ENCODE measurements at regions not wholly inside any gene's neighbourhood (a gene's known extent, or its start where the extent isn't known, plus 50 kb on each side); places are given as distances from the start of the nearest gene placed in this dataset.

GRCh38 chr7:92888-93672 lies 99.3 kb upstream of the FAM20C start:
- Mint-ChIP-seq H3K36me3 (ENCODE audit: low read depth, unreplicated experiment) (peaks cover 4% of the 10 kb centered on the region), H3K27me3 (ENCODE audit: unreplicated experiment) (peaks cover 7% of the 10 kb centered on the region), H3K9me3 (ENCODE audit: unreplicated experiment) (no peaks in the 10 kb centered on the region), H3K4me3 (ENCODE audit: unreplicated experiment) (no peak overlapping the region), H3K27ac (ENCODE audit: unreplicated experiment) (no peak overlapping the region), H3K4me1 (ENCODE audit: unreplicated experiment) (peaks cover 24% of the 10 kb centered on the region)
- DNase-seq (ENCODE audit: low spot score): no peak
- no peak for TF ChIP-seq CTCF (IDR thresholded peaks at IDR 0.05; ENCODE audit: unreplicated experiment)

GRCh38 chr7:94251-94801 lies 98.0 kb upstream of the FAM20C start:
- no peak for TF ChIP-seq CTCF (IDR thresholded peaks at IDR 0.05; ENCODE audit: unreplicated experiment)
- H3K27me3 Mint-ChIP-seq (ENCODE audit: unreplicated experiment): peaks cover 7% of the 10 kb centered on the region
- H3K4me3 Mint-ChIP-seq (ENCODE audit: unreplicated experiment): no peak overlapping the region
- peaks cover 24% of the 10 kb centered on the region for H3K4me1 Mint-ChIP-seq (ENCODE audit: unreplicated experiment)
- peaks cover 4% of the 10 kb centered on the region for H3K36me3 Mint-ChIP-seq (ENCODE audit: low read depth, unreplicated experiment)
- no peaks in the 10 kb centered on the region for H3K9me3 Mint-ChIP-seq (ENCODE audit: unreplicated experiment)
- H3K27ac Mint-ChIP-seq (ENCODE audit: unreplicated experiment): no peak overlapping the region
- no peak for DNase-seq (ENCODE audit: low spot score)

GRCh38 chr7:95180-95862 lies 97.0 kb upstream of the FAM20C start:
- Mint-ChIP-seq H3K27ac (ENCODE audit: unreplicated experiment) (no peak overlapping the region), H3K36me3 (ENCODE audit: low read depth, unreplicated experiment) (no peaks in the 10 kb centered on the region), H3K4me1 (ENCODE audit: unreplicated experiment) (peaks cover 27% of the 10 kb centered on the region), H3K4me3 (ENCODE audit: unreplicated experiment) (no peak overlapping the region), H3K9me3 (ENCODE audit: unreplicated experiment) (no peaks in the 10 kb centered on the region), H3K27me3 (ENCODE audit: unreplicated experiment) (peaks cover 7% of the 10 kb centered on the region)
- TF ChIP-seq CTCF (IDR thresholded peaks at IDR 0.05; ENCODE audit: unreplicated experiment): no peak
- DNase-seq (ENCODE audit: low spot score): no peak

- H3K36me3 Mint-ChIP-seq (ENCODE audit: low read depth, unreplicated experiment): no peaks in the 10 kb centered on the region
- H3K27me3 Mint-ChIP-seq (ENCODE audit: unreplicated experiment): peaks cover 2% of the 10 kb centered on the region
- peaks cover 24% of the 10 kb centered on the region for H3K4me1 Mint-ChIP-seq (ENCODE audit: unreplicated experiment)
- H3K27ac Mint-ChIP-seq (ENCODE audit: unreplicated experiment): no peak overlapping the region
- no peak for TF ChIP-seq CTCF (IDR thresholded peaks at IDR 0.05; ENCODE audit: unreplicated experiment)
- no peak overlapping the region for H3K4me3 Mint-ChIP-seq (ENCODE audit: unreplicated experiment)
- no peak for DNase-seq (ENCODE audit: low spot score)
- H3K9me3 Mint-ChIP-seq (ENCODE audit: unreplicated experiment): no peaks in the 10 kb centered on the region
These were observed 96.5 kb upstream of the FAM20C start for GRCh38 chr7:95863-96260.

GRCh38 chr7:96861-97260 lies 95.5 kb upstream of the FAM20C start:
- DNase-seq (ENCODE audit: low spot score): no peak

More at GRCh38 chr7:96861-97260, 95.5 kb upstream of the FAM20C start:
- Mint-ChIP-seq H3K4me3 (ENCODE audit: unreplicated experiment) (no peak overlapping the region), H3K36me3 (ENCODE audit: low read depth, unreplicated experiment) (no peaks in the 10 kb centered on the region), H3K9me3 (ENCODE audit: unreplicated experiment) (no peaks in the 10 kb centered on the region), H3K27ac (ENCODE audit: unreplicated experiment) (no peak overlapping the region), H3K27me3 (ENCODE audit: unreplicated experiment) (no peaks in the 10 kb centered on the region), H3K4me1 (ENCODE audit: unreplicated experiment) (peaks cover 21% of the 10 kb centered on the region)
- TF ChIP-seq CTCF (IDR thresholded peaks at IDR 0.05; ENCODE audit: unreplicated experiment): no peak

Data from endothelial cell (in vitro differentiated cells).